Mammary epithelial cell (primary cell): ENCODE measurements at regions not wholly inside any gene's neighbourhood (a gene's known extent, or its start where the extent isn't known, plus 50 kb on each side); places are given as distances from the start of the nearest gene placed in this dataset.

Experiments used
- EZH2 ChIP-seq: IDR thresholded peaks from 2 replicates; pipeline ENCODE4 v1.6.1; 2012; ENCODE audit warnings: low read length, inconsistent platforms, borderline replicate concordance
- TF ChIP-seq, protein P1 (sequence below), 2 donors: IDR thresholded peaks in 1 of 2; conservative IDR thresholded peaks in 1 of 2; 2 replicates each; pipeline ENCODE4 v1.5.1; 2011 to 2012; ENCODE audit warnings: inconsistent platforms in 2 of 2, low read length in 2 of 2, mild to moderate bottlenecking in 2 of 2, control low read depth in 1 of 2, low read depth in 1 of 2; ENCODE audit not compliant: insufficient read depth in 1 of 2; ENCODE audit errors: extremely low read depth in 1 of 2

DNA sequence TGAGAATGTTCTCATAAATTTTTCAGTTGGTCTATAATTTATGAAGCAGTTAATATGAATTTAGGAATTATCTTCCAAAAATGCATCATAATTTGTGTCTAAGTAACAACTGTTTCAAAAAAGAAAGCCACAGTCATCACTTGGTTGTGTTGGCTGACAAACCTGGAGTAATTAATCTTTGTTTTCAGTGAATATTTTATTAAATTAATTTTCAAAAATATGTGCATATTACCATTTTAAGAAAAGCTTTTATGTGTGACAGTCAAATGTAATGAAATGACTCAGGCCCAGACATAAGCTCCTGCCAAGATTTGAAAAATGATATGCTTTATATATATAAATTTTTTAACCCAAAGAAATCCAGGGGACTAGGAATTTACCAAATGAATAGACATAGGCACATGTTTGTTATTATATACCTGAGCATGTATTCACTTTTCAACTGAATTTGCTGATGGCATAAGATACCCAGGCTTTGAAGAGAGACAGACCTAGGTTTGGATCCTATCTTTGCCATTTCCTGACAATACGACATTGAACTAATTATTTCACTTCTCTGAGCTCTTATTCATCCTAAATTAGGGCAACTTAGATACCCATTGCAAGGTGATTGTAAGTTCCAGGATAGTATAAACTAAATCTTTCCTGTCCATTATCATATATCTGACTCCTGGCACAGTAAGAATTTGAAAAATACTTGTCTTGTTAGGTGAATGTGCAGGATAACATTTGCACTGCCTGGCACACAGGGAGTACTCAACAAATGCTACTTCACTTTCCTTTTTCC is 729.5 kb upstream of the ADGRL2 start:
- TF ChIP-seq, protein P1, sequence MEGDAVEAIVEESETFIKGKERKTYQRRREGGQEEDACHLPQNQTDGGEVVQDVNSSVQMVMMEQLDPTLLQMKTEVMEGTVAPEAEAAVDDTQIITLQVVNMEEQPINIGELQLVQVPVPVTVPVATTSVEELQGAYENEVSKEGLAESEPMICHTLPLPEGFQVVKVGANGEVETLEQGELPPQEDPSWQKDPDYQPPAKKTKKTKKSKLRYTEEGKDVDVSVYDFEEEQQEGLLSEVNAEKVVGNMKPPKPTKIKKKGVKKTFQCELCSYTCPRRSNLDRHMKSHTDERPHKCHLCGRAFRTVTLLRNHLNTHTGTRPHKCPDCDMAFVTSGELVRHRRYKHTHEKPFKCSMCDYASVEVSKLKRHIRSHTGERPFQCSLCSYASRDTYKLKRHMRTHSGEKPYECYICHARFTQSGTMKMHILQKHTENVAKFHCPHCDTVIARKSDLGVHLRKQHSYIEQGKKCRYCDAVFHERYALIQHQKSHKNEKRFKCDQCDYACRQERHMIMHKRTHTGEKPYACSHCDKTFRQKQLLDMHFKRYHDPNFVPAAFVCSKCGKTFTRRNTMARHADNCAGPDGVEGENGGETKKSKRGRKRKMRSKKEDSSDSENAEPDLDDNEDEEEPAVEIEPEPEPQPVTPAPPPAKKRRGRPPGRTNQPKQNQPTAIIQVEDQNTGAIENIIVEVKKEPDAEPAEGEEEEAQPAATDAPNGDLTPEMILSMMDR (conservative IDR thresholded peaks at IDR 0.05 in 1 of 2, IDR thresholded peaks at IDR 0.05 in 1 of 2; ENCODE audit: extremely low read depth in 1 of 2, insufficient read depth in 1 of 2, low read depth in 1 of 2, low read length in 2 of 2): no peak
- no peak for TF ChIP-seq EZH2
